Heart left ventricle (tissue), 16 donors: ENCODE measurements at regions not wholly inside any gene's neighbourhood (a gene's known extent, or its start where the extent isn't known, plus 50 kb on each side); places are given as distances from the start of the nearest gene placed in this dataset.

Source experiments
- ATAC-seq, 4 donors: fragments of 200-7000 bp; cut with Tn5 transposase; one replicate each; pipeline ENCODE4 v1.9.1; 2020 to 2022; ENCODE audit warnings: moderate library complexity in 4 of 4, mild to moderate bottlenecking in 3 of 4, moderate number of reproducible peaks in 1 of 4
- DNase-seq, 5 donors: peaks; one replicate each; pipeline ENCODE4 v3.0.0-alpha.2; 2020
- H3K27ac ChIP-seq, 12 donors: fragments of 200-600 bp; sonication (generic) in 4 of 12; one replicate each; pipeline versions ENCODE4 v1.5.0 to v1.8.0; 2016 to 2022; ENCODE audit warnings: mild to moderate bottlenecking in 2 of 12
- H3K27me3 ChIP-seq, 9 donors: fragments of 200-600 bp; sonication (generic) in 2 of 9; one replicate each; pipeline versions ENCODE4 v1.5.1 to v1.8.0; 2016 to 2022; ENCODE audit warnings: mild to moderate bottlenecking in 3 of 9
- H3K36me3 ChIP-seq, 9 donors: fragments of 200-600 bp; sonication (generic) in 2 of 9; one replicate each; pipeline versions ENCODE4 v1.5.0 to v1.8.0; 2018 to 2022; ENCODE audit warnings: mild to moderate bottlenecking in 2 of 9
- H3K4me1 ChIP-seq, 12 donors: fragments of 200-600 bp; sonication (generic) in 4 of 12; one replicate each; pipeline versions ENCODE4 v1.5.0 to v1.8.0; 2016 to 2022; ENCODE audit warnings: mild to moderate bottlenecking in 3 of 12
- H3K4me3 ChIP-seq, 12 donors: fragments of 200-600 bp; sonication (generic) in 4 of 12; one replicate each; pipeline versions ENCODE4 v1.5.0 to v1.8.0; 2017 to 2022; ENCODE audit warnings: mild to moderate bottlenecking in 9 of 12, moderate library complexity in 4 of 12
- H3K9me3 ChIP-seq, 12 donors: fragments of 200-600 bp; sonication (generic) in 4 of 12; one replicate each; pipeline versions ENCODE4 v1.5.0 to v1.8.0; 2016 to 2022; ENCODE audit warnings: mild to moderate bottlenecking in 1 of 12
- POLR2A ChIP-seq, 2 donors: fragments of 450-650 bp; IDR thresholded peaks; one replicate each; pipeline ENCODE4 v1.6.1; 2017; ENCODE audit warnings: antibody characterized with exemption in 2 of 2, mild to moderate bottlenecking in 2 of 2, moderate library complexity in 2 of 2
- WGBS, 4 donors: extraction: QIAGEN DNeasy Blood & Tissue Kit in 2 of 4; methylation state at CpG; one replicate each; pipeline versions ENCODE4 v1.1.5 to v1.1.7; 2013 to 2018; 5-methylcytosine and 5-hydroxymethylcytosine counted together
- intact Hi-C, 10 donors: fragments of 100-400 bp; cut with DNase I; formaldehyde crosslinking; loops; one replicate each; pipeline versions ENCODE4 v1.11.1 to v1.14.2; 2022
- TF ChIP-seq, protein P1 (sequence below), 12 donors: fragments of 200-600 bp; sonication (generic) in 4 of 12; IDR thresholded peaks; one replicate each; pipeline versions ENCODE4 v1.5.0 to v1.8.0; 2018 to 2022; ENCODE audit warnings: antibody characterized with exemption in 12 of 12, mild to moderate bottlenecking in 5 of 12
- donor health status: ischemic (EF 13 %, LVEDD 7.1; RV severe dilation, severe dysfunction).
- donor health status: healthy with polysubstance abuse.
- donor health status: DM: no; HTN: yes; CAD: no.
- donor health status: DM: no; HTN: no; CAD: no.
- donor health status: ischemic (EF 25% LVEDD 6.9; RV normal size, moderate dysfunction).
- donor health status: ischemic (EF 25% LVEDD 5.7; RV mildly dilated, moderate dysfunction).
- donor health status: healthy.
- donor health status: DM: yes; HTN: yes; CAD: no.
- donor health status: ischemic (EF 35%, LVEDD 5.7; RV mildly dilated, moderate dysfunction).
- donor health status: nonischemic (EF 11% LVEDD 7.7; RV severe dilation, severe dysfunction).
- donor health status: DM: yes; HTN: yes; CAD: no.
- donor health status: PGD.
- donor health status: ischemic (EF 29% LVEDD 5.4; RV normal size, mild dysfunction).
- donor health status: nonischemic (EF 23%, LVEDD 6.1; RV moderate dilation, normal function).

GRCh38 chr20:6395695-6396094 lies 272.9 kb upstream of the FERMT1 start:
- no peak overlapping the region for H3K4me3 ChIP-seq
- H3K27ac ChIP-seq = no peak overlapping the region
- H3K9me3 ChIP-seq = no peaks in the 10 kb centered on the region
- no peaks in the 10 kb centered on the region for H3K36me3 ChIP-seq
- 0 to 46% (median 17%) methylated on average over 2 of the region's 2 CpGs for WGBS, 4 donors
- intact Hi-C loops = no loop called here
- no peak for ATAC-seq
- TF ChIP-seq, protein P1, sequence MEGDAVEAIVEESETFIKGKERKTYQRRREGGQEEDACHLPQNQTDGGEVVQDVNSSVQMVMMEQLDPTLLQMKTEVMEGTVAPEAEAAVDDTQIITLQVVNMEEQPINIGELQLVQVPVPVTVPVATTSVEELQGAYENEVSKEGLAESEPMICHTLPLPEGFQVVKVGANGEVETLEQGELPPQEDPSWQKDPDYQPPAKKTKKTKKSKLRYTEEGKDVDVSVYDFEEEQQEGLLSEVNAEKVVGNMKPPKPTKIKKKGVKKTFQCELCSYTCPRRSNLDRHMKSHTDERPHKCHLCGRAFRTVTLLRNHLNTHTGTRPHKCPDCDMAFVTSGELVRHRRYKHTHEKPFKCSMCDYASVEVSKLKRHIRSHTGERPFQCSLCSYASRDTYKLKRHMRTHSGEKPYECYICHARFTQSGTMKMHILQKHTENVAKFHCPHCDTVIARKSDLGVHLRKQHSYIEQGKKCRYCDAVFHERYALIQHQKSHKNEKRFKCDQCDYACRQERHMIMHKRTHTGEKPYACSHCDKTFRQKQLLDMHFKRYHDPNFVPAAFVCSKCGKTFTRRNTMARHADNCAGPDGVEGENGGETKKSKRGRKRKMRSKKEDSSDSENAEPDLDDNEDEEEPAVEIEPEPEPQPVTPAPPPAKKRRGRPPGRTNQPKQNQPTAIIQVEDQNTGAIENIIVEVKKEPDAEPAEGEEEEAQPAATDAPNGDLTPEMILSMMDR (IDR thresholded peaks at IDR 0.05) = no peak
- TF ChIP-seq POLR2A (IDR thresholded peaks at IDR 0.05) = no peak
- H3K4me1 ChIP-seq = no peaks in the 10 kb centered on the region
- DNase-seq = no peak
- H3K27me3 ChIP-seq = peaks cover 0 to 6% (median 0%) of the 10 kb centered on the region in 9 donors

GRCh38 chr20:6388671-6389197 lies 265.9 kb upstream of the FERMT1 start:
- no peak for DNase-seq
- TF ChIP-seq, protein P1 (IDR thresholded peaks at IDR 0.05) = no peak
- TF ChIP-seq POLR2A (IDR thresholded peaks at IDR 0.05) = no peak
- Histone ChIP-seq H3K27ac (no peak overlapping the region), H3K4me1 (no peaks in the 10 kb centered on the region), H3K27me3 (no peaks in the 10 kb centered on the region), H3K4me3 (no peak overlapping the region), H3K36me3 (no peaks in the 10 kb centered on the region), H3K9me3 (peaks cover 0 to 2% (median 0%) of the 10 kb centered on the region in 12 donors)
- intact Hi-C loops = no loop called here
- ATAC-seq = peak in 1 of 4 donors; percentile 10
- WGBS, 4 donors = 53 to 61% (median 60%) methylated on average over 4 of the region's 4 CpGs

DNA sequence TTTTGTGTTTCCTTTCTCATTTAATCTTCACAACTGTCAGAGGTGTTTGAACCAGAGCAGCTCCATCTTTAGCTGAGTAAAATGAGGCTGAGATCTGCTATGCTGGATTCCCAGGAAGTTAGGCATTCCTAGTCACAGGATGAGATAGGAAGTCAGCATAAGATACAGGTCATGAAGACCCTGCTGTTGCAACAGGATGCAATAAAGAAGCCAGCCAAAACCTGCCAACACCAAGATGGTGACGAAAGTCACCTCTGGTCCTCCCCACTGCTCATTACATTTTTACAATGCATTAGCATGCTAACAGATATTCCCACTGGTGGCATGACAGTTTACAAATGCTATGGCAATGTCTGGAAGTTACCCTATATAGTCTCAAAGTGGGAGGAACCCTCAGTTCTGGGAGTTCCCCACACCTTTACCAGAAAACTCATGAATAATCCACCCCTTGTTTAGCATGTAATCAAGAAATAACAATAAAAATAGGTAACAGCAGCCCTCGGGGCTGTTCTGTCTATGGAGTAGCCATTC lies 262.2 kb upstream of the FERMT1 start:
- intact Hi-C loops = no loop called here
- WGBS, 4 donors = 68 to 89% (median 71%) methylated on average over 2 of the region's 2 CpGs
- H3K27me3 ChIP-seq = no peaks in the 10 kb centered on the region

GRCh38 chr20:6384380-6384779 lies 261.6 kb upstream of the FERMT1 start:
- DNase-seq = no peak
- Histone ChIP-seq H3K4me1 (no peaks in the 10 kb centered on the region), H3K9me3 (peaks cover 0 to 2% (median 0%) of the 10 kb centered on the region in 12 donors), H3K36me3 (no peaks in the 10 kb centered on the region), H3K27me3 (no peaks in the 10 kb centered on the region), H3K4me3 (no peak overlapping the region), H3K27ac (no peak overlapping the region)
- intact Hi-C loops = no loop called here
- ATAC-seq = peak in 1 of 4 donors; percentile 53
- TF ChIP-seq POLR2A (IDR thresholded peaks at IDR 0.05) = no peak
- TF ChIP-seq, protein P1 (IDR thresholded peaks at IDR 0.05) = no peak
- 42 to 66% (median 57%) methylated on average over 2 to 4 of the region's 4 CpGs for WGBS, 4 donors

More for the DNA sequence above, 262.2 kb upstream of the FERMT1 start:
- Histone ChIP-seq H3K36me3 (no peaks in the 10 kb centered on the region), H3K27ac (no peak overlapping the region), H3K9me3 (peaks cover 0 to 2% (median 0%) of the 10 kb centered on the region in 12 donors), H3K4me1 (no peaks in the 10 kb centered on the region), H3K4me3 (no peak overlapping the region)
- no peak for DNase-seq
- no peak for TF ChIP-seq POLR2A (IDR thresholded peaks at IDR 0.05)
- TF ChIP-seq, protein P1 (IDR thresholded peaks at IDR 0.05) = no peak
- ATAC-seq = no peak
